Stimulated activated CD4-positive, alpha-beta T cell treated with anti-CD3 and anti-CD28 coated beads, Interleukin-4, amount 100 ng/mL, for 24 hours (primary cell): ENCODE measurements at regions not wholly inside any gene's neighbourhood (a gene's known extent, or its start where the extent isn't known, plus 50 kb on each side); places are given as distances from the start of the nearest gene placed in this dataset.
"Not testable (repeated sequence)": the region's sequence is repeated elsewhere in the genome, so short reads cannot be mapped to it uniquely, and the experiment has no call there.

Experiments
- DNase-seq: peaks from one replicate; pipeline ENCODE4 v3.0.0-alpha.2; 2020

DNA sequence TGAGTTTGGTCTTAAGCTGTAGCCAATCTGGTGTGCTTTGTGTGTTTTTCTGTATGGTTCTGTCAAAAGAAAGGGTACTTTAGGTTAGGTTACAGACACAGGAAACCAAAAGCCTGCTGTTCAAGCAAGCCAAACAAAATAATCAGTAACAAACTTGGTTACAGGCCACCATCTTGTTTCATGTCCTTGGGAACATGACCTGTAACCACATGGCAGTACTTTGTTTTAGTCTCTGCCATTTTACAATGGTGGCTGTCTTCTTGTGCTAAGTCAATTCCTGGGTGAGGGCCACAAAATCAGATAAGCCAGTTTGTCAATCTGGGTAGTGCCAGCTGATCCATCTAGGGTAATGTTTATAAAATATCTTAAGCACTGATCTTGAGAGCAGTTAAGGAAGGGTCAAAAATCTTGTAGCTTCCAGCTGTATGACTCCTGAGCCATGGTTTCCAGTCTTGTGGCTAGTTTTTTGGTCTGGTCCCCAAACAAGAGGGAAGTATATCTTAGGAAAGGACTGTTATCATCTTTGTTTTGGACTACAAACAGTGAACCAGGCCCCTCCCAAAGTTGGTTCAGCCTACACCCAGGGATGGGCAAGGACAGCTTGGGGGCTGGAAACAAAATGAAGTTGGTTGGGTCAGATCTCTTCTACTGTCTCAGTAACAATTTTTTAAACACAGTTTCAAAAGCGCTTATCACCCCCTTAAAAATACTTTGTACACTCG is 90.0 kb downstream of the IGLL5 start:
- no peak for DNase-seq

DNA sequence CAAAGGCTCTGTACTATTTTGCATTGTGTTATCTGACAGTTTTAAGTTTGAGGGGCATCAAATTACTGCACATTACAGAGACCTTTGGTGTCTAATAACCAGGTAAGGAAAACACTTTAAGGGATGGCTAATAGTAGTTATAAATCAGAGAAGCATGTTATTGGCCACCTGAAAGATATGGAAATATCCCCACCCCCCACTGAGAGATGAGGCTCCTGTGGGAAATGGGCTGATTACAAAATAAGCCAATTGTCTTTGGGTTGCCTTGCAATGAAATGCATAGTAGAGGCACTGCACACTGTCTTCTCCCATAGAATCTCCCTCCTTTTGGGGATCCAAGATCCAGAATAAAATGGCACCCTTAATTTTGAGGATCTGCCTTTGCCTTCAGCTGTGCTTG is 91.0 kb downstream of the IGLL5 start:
- DNase-seq: no peak

DNA sequence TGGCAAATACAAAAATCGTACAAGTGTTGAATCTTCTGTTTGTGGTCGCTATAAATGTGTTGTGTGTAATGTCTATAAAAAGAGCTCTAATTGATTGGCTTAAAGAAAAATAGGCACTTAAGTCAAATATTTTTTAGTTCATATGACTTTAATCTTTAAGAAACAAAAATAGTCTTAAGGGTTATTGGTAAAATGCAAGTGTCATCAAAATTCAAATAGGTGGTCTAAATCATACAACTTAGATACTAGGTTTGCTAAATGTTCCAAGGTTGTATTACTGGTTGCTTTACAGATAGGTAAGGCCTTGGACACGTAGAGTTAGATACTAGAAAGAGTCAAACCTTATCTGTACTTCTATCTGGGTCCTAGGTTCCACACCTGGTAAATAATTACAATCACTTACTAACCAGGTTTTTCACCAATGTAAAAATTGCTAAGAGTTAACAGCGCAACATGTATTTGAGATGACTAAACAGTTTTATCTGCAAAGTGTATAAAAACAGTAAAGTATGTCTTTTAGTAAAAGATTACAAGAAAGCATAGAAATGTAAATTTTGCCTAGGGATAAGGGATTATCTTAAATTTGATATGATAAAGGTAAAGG is 91.1 kb upstream of the GNAZ start:
- DNase-seq: no peak

DNA sequence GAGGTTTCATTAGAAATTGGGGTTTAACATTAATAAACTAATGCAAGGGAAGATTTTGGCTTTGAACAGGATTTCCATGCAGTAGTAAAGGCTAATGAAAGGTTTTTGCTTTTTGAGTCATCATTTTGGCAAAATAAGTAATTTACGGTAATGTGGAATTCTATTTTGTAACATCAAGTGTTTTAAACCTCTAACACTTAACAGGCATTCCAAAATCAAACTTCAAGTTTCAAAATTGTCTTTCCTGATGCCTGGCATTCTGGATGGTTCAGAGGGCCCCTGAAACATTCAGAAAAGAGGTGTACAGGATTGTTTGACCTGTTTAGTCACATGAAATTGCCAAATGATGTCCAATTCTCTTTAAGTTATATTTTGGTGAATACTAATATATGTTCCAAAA is 90.4 kb upstream of the GNAZ start:
- no peak for DNase-seq

DNA sequence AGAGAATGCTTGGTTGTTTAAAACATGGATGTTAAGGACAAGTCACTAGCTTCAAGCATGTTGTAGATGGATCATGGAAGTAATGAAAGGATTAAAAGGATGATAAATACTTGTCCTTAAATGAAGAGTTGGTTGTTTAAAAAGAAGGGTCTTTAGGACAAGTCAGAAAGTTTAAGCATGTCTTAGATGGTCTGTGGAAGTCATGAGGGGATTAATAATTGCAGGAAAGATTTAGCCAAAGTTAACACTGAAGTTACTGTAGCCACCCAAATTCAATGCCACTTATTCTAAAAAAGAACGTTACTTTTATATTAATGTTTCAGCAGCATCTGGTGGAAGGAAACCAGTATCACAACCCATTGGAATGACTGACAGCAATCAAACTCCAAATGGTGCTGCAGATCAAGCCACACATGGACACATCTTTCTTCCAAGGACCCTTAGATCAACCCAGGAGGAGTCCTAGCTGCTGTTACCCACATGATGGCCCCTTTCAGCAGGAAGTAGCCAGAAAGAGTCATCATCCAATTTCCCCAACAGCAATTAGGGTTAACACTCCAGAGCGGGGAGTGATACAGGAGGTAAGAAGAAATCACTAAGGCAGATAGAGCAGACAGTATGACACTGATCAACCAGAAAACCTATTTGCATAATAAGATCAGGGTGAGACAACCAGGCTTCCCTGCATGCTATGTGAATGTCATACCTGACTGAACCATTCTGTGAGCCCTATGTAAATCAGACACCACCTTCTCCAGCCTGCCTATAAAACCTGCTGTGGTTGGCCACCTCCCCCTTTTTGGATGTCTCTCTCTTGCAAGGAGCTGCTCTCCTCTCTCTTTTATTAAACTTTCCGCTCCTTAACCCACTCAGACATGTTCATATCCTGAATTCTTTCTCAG is 88.4 kb upstream of the GNAZ start:
- DNase-seq: no peak

DNA sequence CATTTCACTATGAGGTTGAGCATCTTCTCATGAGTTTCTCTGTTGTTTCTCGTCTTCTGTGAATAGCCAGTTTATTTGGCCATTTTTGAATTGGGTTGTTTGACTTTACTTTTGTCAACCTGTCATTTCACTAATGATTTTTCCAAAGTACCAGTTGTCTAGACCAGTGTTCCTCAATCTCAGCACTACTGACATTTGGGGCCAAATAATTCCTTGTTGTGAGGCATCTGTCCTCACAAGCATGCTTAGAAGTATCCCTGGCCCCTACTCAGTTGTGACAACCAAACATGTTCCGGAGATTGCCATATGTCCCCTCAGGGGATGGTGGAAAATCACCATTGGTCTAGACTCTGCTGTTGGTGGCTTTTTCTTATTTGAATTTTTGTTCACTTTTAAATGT is 87.7 kb upstream of the GNAZ start:
- no peak for DNase-seq

DNA sequence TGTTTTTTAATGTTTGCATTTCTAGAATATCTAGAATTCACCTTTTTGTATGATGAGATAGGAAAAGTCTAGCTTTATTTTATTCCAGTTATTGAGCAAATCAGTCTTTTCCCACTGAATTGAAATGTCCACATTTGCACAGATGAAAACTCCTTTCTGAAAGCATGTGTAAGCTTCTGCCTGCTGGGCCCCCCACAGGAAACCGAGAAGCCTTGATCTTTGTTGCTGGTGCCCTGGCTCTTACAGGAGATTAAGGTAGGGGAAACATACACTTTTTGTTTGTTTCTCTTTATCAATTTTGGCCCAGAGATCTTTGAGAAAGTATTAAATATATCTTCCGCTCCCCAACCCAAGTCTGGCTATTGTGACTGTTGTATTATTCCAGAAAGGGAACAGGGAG is 87.2 kb upstream of the GNAZ start:
- no peak for DNase-seq

DNA sequence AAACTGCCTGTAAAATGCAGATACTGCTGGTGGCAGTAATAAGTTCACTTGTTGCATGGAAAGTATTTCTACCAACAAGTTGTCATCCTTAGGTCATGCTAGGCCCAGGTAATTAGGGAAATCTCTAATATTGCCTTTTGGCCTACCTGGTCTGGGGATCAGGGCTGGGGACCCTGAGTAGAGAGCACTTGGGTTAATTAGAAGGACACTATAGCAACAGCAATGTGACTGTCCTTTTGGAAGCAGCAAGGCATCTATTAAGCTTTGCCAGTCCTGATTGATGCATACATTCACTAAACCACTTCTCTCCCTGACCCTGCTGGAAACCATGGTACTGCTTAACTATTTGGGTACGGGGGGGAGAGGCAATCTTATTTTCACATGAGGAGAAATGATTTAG is 86.5 kb upstream of the GNAZ start:
- DNase-seq: no peak

DNA sequence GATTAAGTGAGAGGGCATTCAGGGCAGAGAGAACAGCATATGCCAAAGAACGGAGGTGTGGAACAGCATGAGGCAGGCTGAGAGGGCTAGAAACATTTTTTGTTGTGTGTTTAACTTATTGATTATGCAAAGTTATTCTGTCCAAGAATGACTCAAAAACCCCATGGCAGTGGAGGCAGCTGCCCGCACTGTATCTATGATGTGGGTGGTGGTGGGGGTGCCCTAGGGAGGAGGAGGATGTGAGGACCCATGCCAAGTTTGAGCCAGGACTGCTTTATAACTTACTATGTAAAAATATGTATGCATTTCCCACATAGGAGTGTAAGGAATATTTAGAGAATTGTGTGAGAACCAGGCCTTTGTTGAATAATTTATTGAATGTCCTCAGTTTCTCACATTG is 85.4 kb upstream of the GNAZ start:
- DNase-seq: no peak

DNA sequence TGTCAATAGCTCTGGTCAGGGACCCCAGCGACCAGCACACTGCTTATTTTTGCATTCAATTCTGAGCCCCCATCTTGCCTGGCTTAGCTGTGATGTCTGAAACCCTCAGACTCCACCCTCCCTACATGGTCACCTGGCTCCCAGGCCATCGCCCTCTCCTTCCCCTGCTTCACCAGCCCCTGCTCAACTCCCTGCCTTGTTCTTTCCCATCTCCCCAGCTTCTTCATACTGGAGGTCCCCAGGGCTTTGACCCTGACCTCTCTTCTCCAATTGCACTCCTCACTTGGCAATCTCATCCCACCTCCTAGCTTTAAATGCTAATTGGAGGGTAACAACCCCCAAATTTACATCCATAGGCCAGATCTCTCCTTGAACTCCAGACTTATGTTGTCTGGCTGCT is 84.3 kb upstream of the GNAZ start:
- DNase-seq: no peak

DNA sequence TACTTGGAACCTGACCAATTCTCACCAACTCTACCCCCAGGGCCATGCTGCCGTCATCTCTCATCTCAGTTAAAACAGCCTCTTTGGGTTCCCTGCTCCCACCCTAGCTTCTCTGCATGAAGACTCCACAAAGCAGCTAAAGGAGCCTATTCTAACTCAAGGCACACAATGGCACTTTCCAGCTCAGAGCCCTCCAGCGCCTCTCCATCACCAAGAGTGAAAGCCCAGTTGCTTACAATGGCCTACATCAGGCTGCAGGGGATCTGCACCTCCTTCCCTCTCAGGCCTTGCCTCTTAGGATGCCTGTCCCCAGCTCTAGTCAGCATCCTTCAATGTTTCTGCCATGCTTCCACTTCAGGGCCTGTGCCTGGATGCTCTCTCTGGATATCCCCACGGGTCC is 83.7 kb upstream of the GNAZ start:
- no peak for DNase-seq

DNA sequence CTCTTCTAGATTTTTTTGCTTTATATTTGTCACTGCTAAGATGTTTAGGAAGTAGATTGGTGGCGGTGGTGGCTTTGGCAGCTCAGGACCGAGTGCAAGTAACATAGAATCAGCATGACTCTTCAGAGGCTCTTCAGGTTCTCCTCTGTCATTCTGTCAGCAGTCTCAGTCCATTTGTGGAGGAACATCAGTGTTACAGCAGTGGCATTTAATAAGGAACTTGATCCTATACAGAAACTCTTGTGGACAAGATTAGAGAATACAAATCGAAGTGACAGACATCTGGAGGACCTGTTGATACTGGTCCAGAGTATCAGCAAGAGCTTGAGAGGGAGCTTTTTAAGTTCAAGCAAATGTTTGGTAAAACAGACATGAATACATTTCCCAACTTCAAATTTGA is 82.2 kb upstream of the GNAZ start:
- no peak for DNase-seq

DNA sequence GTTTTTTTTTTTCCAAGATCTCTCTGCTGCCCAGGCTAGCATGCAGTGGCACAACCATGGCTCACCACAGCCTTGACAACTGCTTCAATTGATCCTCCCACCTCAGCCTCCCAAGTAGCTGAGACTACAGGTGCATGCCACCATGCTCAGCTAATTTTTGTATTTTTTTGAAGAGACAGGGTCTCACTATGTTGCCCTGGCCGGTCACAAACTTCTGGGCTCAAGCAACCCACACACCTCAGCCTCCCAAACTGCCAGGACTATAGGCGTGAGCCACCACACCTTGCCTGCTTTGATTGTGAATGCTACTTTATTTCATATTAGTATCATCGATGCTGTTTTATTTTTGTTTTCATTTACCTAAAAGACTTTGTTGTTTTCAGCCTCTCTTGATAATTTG is 81.5 kb upstream of the GNAZ start:
- no peak for DNase-seq

DNA sequence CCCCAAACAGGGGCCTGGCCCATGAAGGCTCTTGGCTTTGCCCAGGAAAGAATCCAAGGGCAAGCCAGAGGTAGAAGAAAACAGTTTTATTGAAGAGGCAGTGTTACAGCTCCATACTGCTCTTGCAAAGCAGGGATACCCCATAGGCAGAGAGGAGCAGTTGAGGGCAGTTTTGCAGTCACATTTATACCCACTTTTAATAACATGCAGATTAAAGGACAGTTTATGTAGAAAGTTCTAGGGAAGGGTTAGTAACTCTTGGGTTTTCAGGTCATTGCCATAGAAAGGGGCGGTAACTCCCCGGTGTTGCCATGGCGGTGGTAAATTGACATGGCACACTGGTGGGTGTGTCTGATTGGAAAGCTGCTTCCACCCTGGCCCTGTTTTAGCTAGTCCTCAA is 80.5 kb upstream of the GNAZ start:
- no peak for DNase-seq

DNA sequence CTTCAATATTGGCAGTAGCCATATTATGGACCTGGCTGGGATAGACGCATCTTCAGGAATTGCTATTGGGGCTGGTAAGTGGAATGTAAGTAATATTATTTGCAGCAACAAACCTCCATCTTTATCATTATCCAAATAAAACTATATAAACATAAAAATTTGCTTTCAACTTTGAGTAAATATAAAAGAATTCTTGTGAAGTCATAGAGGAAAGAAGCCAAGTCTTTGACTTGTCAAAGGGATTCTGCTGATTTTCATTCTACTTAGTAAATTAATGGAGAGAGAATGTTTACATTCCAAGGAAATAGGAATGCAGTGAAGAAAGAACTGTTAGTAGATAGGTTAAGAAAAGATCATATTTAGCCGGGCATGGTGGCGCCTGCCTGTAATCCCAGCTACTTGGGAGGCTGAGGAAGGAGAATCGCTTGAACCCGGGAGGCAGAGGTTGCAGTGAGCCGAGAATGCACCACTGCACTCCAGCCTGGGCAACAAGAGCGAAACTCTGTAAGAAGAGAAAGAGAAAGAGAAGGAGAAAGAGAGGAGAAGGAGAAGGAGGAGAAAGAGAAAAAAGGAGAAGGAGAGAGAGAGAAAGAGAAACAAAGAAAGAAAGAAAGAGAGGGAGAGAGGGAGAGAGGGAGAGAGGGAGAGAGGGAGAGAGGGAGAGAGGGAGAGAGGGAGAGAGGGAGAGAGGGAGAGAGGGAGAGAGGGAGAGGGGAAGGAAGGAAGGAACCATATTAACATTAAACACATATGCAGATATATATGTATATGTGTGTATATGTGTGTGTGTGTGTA is 79.4 kb upstream of the GNAZ start:
- not testable (repeated sequence) for DNase-seq

DNA sequence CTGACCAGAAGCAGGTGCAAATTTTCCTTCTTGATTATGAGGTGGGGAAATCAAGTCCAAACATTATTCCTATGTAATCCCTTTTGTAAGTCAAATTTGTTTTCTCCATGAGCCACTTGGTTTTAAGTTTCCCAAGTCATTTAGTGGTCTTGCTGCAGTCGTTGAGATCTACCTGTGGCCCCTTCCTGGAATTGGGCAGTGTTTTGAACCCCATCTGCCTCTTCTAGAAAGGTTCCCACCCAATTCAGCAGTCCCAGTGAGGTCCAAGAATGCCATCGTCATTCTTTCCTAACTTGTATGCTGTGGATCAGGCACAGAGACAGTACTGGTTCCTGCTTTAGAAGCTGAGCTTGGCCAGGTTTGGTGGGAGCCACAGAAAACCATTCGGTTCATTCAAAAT is 77.8 kb upstream of the GNAZ start:
- DNase-seq: no peak

DNA sequence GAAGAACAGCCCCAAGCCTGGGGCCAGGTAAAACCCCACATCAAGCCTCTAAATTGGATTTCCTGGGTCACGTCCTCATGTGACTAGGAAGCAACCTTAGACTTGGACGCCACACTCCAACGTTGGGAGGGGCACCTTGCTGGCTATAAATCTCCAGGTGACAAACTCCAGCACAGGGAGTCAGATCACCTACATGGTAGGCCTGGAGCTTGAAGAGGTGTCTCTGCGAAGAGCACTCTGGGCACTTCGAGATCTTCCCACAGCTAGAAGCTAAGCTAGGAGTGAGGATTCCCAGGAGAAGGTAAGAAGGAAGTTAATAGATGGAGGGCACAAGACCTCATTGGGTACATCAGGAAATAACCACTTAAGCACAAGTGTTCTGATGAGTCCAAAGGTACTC is 77.1 kb upstream of the GNAZ start:
- no peak for DNase-seq

DNA sequence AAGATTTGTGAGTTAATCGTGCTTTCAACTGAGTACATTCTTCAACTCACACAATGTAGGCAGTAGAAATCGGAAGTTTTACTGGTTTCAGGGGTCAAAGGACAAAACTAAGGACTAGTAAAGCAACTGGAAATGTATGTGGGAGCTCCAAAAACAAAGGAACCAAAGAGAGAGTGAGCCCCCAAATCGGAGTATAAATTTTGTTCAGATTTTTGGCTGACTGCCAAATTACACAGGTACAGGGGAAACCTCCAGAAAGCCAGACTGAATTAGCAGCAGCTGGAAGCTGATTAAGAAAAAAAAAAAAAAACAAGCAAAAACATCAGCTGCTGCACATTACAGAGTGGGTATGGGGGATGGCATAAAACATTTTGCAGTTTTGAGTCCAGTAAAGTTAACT is 75.2 kb upstream of the GNAZ start:
- no peak for DNase-seq

DNA sequence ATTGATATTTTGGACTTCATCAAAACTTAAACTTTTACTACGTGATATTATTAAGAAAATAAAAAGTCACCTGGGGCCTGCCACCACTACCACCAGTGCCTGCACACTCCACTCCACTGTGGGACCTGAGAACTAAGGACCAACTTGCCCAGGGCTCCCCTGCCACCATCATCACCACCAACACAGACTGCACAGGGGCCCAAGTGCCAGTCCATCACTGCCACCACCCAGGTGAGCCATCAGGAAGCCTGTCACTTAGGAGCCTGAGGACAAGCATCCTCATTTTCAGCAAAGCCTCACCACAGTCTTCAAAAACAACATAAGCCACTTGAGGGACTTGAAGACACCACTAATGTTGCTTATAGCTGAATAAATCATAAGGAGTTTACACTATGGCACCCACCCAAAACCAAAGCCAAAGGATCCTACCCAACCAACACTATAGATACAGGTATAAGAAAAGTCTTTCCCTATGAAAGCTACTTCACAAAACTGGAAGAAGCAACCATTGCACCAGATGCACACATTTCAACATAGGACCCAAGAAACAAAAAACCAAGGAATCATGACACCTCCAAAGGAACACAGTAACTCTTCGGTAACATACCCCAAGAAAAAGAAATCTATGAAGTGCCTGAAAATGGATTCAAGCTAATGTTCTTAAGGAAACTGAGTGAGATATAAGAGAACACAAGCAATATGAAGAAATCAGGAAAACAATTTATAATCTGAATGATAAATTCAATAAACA is 73.6 kb upstream of the GNAZ start:
- no peak for DNase-seq

DNA sequence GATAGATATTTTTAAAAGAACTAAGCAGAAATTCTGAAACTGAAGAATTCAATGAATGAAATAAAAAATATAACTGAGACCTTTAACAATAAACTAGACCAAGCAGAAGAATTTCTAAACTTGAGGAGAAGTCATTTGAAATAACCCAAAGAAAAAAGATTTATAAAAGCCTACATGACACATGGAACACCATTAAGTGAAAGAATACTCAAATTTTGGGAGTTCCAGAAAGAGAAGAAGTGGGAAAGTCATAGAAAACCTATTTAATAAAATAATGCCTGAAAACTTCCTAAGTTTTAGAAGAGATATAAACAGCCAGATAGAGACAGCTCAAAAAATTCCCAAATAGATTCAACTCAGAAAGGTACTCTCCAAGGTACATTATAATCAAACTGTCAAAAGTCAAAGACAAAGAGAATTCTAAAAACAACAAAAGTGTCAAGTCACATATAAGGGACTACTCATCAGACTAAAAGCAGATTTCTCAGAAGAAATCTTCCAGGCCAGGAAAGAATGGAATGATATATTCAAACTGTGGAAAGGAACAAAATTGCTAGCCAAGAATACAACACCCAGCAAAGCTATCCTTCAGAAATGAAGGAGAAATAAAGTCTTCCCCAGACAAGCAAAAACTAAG is 72.9 kb upstream of the GNAZ start:
- DNase-seq: no peak

DNA sequence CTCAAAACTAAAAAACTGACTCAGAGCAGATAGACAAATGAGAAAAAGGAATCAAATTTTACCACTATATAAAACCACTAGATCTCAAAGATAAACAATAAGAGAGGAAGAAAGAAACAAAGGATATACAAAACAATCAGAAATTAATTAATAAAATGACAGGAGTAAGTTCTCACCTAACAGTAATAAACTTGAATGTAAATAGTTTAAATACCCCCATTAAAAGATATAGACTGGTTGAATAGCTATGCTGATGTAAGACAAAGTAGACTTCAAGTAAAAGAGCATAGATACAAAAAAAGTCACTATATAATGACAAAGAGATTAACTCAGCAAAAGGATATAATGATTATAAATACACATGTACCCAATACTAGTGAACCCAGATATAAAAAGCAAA is 72.3 kb upstream of the GNAZ start:
- DNase-seq: no peak

DNA sequence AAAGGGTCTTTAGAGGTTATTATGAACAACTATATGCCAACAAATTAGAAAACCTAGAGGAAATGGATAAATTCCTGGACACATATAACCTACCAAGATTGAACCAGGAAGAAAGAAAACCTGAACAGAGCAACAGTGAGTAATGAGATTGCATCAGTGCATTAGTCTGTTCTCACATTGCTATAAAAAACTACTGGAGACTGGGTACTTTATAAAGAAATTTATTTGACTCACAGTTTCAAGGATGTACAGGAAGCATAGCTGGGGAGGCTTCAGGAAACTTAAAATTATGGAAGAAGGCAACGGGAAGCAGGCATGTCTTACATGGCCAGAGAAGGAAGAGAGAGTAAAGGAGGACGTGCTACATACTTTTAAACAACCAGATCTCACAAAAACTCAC is 70.8 kb upstream of the GNAZ start:
- no peak for DNase-seq
